KBM-7 (cell line): ENCODE measurements at regions not wholly inside any gene's neighbourhood (a gene's known extent, or its start where the extent isn't known, plus 50 kb on each side); places are given as distances from the start of the nearest gene placed in this dataset.
"Not testable (repeated sequence)": the region's sequence is repeated elsewhere in the genome, so short reads cannot be mapped to it uniquely, and the experiment has no call there.

Source experiments
- DNase-seq: peaks from one replicate; pipeline ENCODE4 v3.0.0-alpha.2; 2015
- in situ Hi-C: fragments of 300-500 bp; cut with MboI; formaldehyde crosslinking; loops from 2 replicates; pipeline ENCODE4 v1.14.3; 2020; ENCODE audit warnings: low sequenced_read_pairs, low pct_unique_long_range_greater_than_20kb, mixed read lengths

GRCh38 chr20:48019940-48020339, 234.7 kb upstream of the SULF2 start:
- no peak for DNase-seq
- in situ Hi-C loops = no loop called here

GRCh38 chr20:48019496-48019895, 234.2 kb upstream of the SULF2 start:
- no peak for DNase-seq
- in situ Hi-C loops = no loop called here

DNA sequence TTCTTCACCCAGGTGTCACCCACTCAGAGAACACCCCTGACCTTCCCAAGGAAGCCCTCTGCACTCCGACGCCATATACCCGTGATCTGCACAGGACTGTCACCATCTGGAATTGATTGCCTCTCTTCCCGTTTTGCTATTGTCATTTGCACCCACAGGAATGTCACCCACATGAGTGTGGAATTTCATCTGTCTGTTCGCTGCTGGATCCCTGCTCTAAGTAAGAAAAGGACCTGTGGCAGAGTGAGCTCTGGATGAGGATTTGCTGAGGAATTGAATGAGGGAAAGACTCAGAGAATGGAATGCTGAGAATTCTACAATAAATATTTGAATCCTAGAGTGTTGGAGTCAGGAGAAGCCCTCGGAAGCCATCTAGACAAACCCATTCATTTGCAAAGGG, 233.6 kb upstream of the SULF2 start:
- DNase-seq, in situ Hi-C loops: not testable (repeated sequence)

DNA sequence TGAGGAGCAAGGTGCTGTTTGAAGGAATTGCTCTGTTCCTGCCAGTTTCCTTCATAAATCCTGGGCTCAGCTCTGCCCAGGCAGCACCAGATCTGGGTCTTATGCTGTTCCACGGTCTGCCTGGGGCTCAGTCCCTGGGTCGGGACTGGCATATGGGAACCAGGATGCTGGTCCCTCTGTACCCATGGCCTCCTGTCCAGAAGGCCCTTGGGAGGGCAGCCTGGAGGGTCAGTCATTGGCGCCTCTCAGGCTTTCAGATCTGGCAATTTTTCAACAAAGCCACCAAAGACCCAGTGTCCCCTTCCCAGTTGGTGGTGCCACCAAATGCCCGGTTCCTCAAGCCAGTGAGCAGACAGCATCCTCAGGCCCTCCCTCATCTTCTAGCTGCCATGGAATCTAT, 232.7 kb upstream of the SULF2 start:
- DNase-seq = no peak
- in situ Hi-C loops = no loop called here

GRCh38 chr20:48017509-48017908, 232.2 kb upstream of the SULF2 start:
- in situ Hi-C loops = no loop called here
- DNase-seq = no peak

DNA sequence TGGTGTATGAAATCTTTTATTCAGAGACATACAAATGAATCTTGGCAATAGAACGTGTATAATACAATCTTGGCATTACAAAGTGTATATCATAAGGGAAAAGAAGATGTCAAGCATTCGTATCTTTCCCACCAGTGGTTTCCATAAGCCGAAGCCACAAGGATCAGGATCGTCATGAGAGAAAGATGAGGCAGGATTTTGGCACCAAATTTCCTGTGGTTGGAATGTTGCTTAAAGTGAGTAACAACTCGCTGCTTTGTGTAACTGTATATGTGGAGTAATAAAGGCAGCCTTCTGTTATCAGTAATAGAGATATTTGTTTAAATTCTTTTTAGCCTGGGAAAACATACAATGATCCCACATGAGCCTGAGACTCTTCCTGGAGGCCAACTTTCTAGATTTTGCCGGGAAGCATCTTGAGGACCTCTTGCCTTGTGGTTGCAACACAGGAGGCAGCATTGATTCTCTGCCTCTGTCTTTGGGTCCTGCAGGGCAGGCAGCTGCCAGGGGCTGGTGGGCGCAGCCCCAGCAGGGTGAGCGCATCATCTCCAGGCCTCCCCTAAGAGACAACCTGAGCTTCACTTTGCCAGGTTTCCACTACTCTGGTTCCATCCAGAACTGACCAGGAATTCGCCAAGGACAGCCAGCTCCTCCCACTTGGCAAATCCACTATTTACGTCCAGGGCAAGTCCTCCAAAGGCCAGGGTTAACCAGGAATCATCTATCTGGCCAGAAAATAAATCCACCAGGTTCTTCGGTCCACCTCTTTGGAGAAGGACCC, 230.9 kb upstream of the SULF2 start:
- no peak for DNase-seq
- in situ Hi-C loops = no loop called here

DNA sequence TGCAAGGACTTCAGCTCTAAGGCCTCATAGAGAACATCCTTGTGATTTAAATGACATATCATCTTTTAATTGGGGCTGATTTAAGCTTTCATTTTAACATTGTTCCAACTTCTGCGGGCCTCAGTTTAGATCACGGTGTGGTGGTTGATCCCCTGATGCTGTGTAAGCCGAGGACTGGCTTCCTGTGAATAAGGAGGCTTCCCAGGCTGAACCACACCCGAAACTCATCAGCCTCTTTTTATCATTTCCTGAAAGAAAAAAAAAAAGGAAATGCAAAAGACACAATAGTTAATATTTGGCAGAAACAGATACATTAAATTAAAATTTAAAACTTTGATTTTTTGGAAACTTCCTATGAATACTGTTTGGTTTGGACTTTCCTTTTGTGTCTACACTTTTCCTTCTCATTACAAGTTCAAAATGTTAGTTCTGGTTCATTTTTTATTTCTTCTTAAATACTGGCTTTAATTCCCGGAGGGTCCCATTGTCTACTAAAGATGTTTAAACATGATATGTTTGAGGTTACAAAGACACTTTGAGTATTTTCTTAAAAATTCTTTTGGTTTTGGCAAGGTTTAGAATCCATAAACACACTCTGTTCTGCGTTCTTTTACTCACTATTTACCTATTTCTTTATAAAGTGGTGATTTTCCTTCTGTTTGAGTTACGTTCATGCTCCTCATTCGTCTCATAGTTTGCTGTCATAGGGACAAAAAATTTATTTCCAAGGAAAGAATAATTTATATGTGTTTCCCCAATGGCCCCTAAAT, 230.0 kb upstream of the SULF2 start:
- in situ Hi-C loops = no loop called here
- DNase-seq = no peak

DNA sequence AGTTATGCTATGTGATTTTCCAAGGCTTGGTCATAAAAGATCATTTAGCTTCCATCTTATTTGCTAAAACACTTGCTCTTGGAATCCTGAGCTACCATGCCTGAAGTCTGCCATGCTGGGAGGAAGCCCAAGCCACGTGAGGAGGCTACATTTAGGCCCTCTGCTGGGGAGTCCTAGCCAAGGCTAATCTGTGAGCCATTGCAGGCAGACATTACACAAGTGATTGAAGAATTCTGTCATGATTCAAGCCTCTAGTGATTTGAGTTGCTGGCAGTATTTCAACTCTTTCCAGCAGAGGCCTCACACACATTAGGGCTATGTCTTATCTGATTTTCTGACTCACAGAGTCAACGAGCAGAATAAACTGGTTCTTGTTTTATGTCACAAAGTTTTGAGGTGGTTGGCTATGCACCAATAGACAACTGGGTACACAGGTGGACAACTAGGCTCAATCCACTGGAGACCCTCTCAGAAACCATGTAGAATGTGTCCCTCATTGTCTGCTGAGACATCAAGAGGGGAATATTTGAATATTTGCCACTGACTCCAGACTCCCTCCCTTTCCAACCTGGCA, 227.2 kb upstream of the SULF2 start:
- no peak for DNase-seq
- in situ Hi-C loops = no loop called here

DNA sequence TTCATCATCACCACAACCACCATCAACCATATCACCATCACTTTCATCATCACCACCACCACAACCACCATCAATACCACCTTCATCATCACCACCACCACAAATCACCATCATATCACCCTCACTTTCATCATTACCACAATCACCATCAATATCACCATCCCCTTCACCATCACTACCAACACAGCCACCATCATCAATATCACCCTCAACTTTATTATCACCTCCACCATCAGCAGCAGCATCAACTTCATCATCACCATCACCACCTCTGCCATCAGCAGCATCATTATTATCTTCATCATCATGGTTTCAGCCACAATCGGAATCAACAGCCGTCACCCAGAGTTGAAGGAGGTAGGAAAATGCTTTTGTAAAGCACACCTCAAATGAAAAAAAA, 225.7 kb upstream of the SULF2 start:
- no peak for DNase-seq
- in situ Hi-C loops = no loop called here

DNA sequence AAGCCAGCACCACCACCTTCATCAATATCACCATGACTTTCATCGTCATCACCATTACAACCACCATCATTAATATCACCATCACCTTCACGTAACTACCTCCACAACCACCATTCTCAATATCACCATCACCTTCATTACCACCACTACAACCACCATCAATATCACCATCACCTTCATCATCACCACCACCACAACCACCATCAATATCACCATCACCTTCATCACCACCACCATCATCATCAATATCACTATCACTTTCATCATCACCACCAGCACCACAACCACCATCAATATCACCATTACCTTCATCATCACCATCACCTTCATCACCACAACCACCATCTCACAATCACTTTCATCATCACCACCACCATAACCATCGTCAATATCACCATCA, 225.3 kb upstream of the SULF2 start:
- in situ Hi-C loops = no loop called here
- no peak for DNase-seq

GRCh38 chr20:48008850-48009515, 223.7 kb upstream of the SULF2 start:
- in situ Hi-C loops = no loop called here
- DNase-seq = no peak

- DNase-seq = peak; percentile 5
Observed at GRCh38 chr20:48007351-48007750, 222.1 kb upstream of the SULF2 start.

DNA sequence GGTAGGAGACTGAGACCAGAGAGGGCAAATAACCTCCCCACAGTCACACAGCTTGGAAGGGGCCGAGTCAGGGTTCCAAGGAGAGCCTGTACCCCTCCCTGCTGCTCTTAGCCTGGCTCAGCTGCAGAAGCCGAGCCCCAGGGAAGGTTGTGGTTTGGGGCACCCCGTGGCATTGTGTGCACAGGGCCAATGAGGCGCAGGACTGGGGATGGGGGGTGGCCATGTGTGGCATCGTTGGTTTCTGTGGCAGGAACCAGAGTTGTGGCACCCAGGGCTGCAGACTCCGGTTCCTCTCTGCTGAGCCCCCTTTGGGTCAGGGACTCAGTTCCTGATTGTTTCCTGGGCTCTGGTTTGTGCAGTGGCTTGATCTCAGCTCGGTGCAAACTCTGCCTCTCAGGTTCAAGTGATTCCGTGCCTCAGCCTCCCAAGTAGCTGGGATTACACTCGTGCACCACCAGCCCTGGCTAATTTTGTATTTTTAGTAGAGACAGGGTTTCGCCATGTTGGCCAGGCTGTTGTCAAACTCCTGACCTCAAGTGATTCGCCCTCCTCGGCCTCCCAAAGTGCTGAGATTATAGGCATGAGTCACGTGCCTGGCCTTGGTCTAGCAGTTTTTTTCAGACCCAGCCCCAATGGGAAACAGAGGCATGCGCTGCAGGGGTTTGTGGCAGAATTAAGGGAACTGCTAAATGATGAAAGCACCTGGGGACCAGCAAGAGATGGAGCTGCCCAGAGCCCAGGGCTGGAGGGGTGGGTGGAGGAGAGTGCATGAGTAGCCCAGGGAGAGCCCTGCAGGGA, 221.0 kb upstream of the SULF2 start:
- DNase-seq = no peak
- in situ Hi-C loops = no loop called here

More at GRCh38 chr20:48007351-48007750, 222.1 kb upstream of the SULF2 start:
- in situ Hi-C loops = no loop called here

GRCh38 chr20:48003021-48003420, 217.7 kb upstream of the SULF2 start:
- in situ Hi-C loops = no loop called here
- no peak for DNase-seq

DNA sequence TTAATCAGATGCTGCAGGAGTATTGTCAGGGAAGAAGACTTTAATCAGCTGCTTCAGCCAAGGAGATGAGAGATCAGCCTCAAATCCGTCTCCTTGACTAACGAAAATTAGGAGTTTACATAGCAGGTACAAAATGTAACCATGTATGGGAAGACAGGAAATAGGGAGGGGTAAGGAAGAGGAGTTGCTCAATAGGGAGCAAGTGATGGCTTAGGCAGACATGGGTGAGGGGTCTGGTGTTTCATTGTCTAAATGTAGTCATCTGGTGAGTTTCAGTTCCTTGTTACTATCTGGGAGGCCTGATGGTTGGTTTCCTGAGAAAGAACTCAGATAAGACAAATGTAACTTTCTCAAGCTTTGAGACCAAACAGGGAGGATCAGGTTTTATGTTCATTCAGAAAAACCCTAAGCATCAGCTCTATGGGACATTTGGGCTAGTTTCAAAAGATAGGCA, 217.3 kb upstream of the SULF2 start:
- in situ Hi-C loops = no loop called here
- peak; percentile 38 for DNase-seq

DNA sequence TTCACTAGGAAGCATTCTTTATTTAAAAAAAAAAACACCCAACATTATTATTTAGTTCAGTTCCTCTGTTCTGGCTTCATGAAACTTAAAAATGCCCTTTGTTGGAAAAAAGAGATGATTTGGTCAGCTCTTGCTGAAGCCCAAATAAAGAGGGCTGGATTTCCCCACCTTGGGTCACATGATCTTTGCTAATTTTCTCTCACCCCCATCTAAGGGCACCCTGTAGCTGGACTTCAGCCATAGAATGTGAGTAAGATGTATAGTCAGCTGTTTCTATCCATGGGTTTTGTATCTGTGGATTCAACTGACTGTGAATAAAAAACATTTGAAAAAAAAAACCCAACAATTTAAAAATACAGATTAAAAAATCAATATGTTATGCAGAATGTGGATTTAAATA, 213.9 kb upstream of the SULF2 start:
- in situ Hi-C loops = no loop called here
- DNase-seq = no peak

- in situ Hi-C loops = no loop called here
- peak; percentile 18 for DNase-seq
Observed at GRCh38 chr20:47998736-47999135, 213.5 kb upstream of the SULF2 start.

DNA sequence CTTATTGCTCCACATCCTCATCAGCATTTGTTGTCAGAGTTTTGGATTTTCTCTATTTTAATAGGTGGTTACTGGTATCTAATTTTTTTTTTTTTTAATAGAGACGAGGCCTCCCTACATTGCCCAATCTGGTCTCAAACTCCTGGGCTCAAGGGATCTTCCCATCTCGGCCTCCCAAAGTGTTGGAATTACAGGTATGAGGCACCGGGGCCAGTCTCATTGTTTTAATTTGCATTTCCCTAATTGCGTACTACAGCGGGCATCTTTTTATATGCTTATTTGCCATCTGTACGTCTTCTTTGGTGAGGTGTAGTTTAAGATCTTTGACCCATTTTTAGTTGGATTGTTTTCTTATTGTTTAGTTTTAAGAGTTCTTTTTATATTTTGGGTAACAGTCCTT, 210.4 kb upstream of the SULF2 start:
- in situ Hi-C loops = no loop called here
- DNase-seq = no peak

DNA sequence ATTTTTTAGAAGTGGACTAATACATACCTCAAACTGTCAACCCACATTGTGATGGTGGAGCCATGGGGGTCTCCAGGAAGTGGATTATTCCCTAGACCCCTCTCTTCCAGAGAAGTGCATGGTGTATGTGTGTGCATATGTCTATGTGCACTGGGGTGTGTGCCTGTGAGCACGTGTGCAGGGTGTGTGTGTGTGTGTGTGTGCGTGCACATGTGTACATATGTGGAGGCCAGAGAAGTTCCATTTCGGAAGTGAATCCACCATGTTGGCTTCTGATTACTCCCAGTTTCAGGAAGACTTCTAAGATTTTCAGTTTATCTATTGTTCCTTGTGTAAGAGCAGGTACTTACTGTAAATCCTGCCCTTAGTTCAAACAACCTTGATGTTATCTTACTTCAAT, 208.5 kb upstream of the SULF2 start:
- DNase-seq = no peak
- in situ Hi-C loops = no loop called here
